GM19025 (cell line): ENCODE measurements at regions not wholly inside any gene's neighbourhood (a gene's known extent, or its start where the extent isn't known, plus 50 kb on each side); places are given as distances from the start of the nearest gene placed in this dataset.

ENCODE experiments used
- ATAC-seq: cut with Tn5 transposase; IDR thresholded peaks from one replicate; pipeline ENCODE4 v1.9.1; 2021; ENCODE audit warnings: mild to moderate bottlenecking, low read depth, moderate library complexity; ENCODE audit not compliant: unreplicated experiment

GRCh38 chr15:96703794-96704550 is 373.5 kb downstream of the NR2F2 start:
- no peak for ATAC-seq

- ATAC-seq = no peak
Observed at GRCh38 chr15:96716075-96716474, 385.6 kb downstream of the NR2F2 start.

- no peak for ATAC-seq
Observed at GRCh38 chr15:96716478-96716877, 386.0 kb downstream of the NR2F2 start.

GRCh38 chr15:96720251-96720650 is 389.8 kb downstream of the NR2F2 start:
- ATAC-seq = no peak

GRCh38 chr15:96720656-96721055 is 390.2 kb downstream of the NR2F2 start:
- no peak for ATAC-seq

GRCh38 chr15:96728591-96728990 is 398.1 kb downstream of the NR2F2 start:
- no peak for ATAC-seq

GRCh38 chr15:96732704-96733103 is 402.2 kb downstream of the NR2F2 start:
- ATAC-seq = no peak

GRCh38 chr15:96733721-96734120 is 403.2 kb downstream of the NR2F2 start:
- ATAC-seq = no peak

- ATAC-seq = no peak
Observed at GRCh38 chr15:96735632-96736240, 405.2 kb downstream of the NR2F2 start.

- no peak for ATAC-seq
Observed at GRCh38 chr15:96736384-96736783, 405.9 kb downstream of the NR2F2 start.

GRCh38 chr15:96737408-96737807 is 406.9 kb downstream of the NR2F2 start:
- no peak for ATAC-seq

- no peak for ATAC-seq
Observed at GRCh38 chr15:96746665-96747064, 416.2 kb downstream of the NR2F2 start.

- no peak for ATAC-seq
Observed at GRCh38 chr15:96747291-96747690, 416.8 kb downstream of the NR2F2 start.

GRCh38 chr15:96750361-96750760 is 419.9 kb downstream of the NR2F2 start:
- no peak for ATAC-seq

GRCh38 chr15:96756146-96756545 is 425.6 kb downstream of the NR2F2 start:
- no peak for ATAC-seq

GRCh38 chr15:96756656-96757055 is 426.2 kb downstream of the NR2F2 start:
- ATAC-seq = no peak

- no peak for ATAC-seq
Observed at GRCh38 chr15:96762566-96762965, 432.1 kb downstream of the NR2F2 start.

GRCh38 chr15:96764501-96764900 is 434.0 kb downstream of the NR2F2 start:
- no peak for ATAC-seq

- ATAC-seq = no peak
Observed at GRCh38 chr15:96764946-96765345, 434.4 kb downstream of the NR2F2 start.

- ATAC-seq = no peak
Observed at GRCh38 chr15:96766366-96766765, 435.9 kb downstream of the NR2F2 start.

GRCh38 chr15:96767703-96768434 is 437.4 kb downstream of the NR2F2 start:
- no peak for ATAC-seq

- no peak for ATAC-seq
Observed at GRCh38 chr15:96768435-96768789, 437.9 kb downstream of the NR2F2 start.
